ENCODE measurements at regions not wholly inside any gene's neighbourhood (a gene's known extent, or its start where the extent isn't known, plus 50 kb on each side); places are given as distances from the start of the nearest gene placed in this dataset.
"Not testable (repeated sequence)": the region's sequence is repeated elsewhere in the genome, so short reads cannot be mapped to it uniquely, and the experiment has no call there.

- DNase-seq, result not testable (repeated sequence)
Measured at GRCh38 chr3:195969838-195970776, 61.8 kb upstream of the TNK2 start.

GRCh38 chr3:195969341-195969740 is 61.0 kb upstream of the TNK2 start:
- not testable (repeated sequence) for DNase-seq

GRCh38 chr3:195968104-195968503 is 59.8 kb upstream of the TNK2 start:
- not testable (repeated sequence) for DNase-seq

- not testable (repeated sequence) for DNase-seq
Measured at GRCh38 chr3:195967387-195967720, 59.0 kb upstream of the TNK2 start.

GRCh38 chr3:195966563-195967386 is 58.4 kb upstream of the TNK2 start:
- not testable (repeated sequence) for DNase-seq

GRCh38 chr3:195965217-195965616 is 56.9 kb upstream of the TNK2 start:
- DNase-seq, result not testable (repeated sequence)

GRCh38 chr3:195964318-195965107 is 56.2 kb upstream of the TNK2 start:
- DNase-seq, result not testable (repeated sequence)

- not testable (repeated sequence) for DNase-seq
Measured at GRCh38 chr3:195962222-195962621, 53.9 kb upstream of the TNK2 start.

- peak; percentile 13 for DNase-seq
Measured at GRCh38 chr3:195960971-195961775, 52.8 kb upstream of the TNK2 start.

GRCh38 chr3:195960164-195960563 is 51.8 kb upstream of the TNK2 start:
- DNase-seq, result not testable (repeated sequence)

- DNase-seq, result not testable (repeated sequence)
Measured at GRCh38 chr3:195959367-195960157, 51.2 kb upstream of the TNK2 start.

- not testable (repeated sequence) for DNase-seq
Measured at GRCh38 chr3:195958736-195959135, 50.4 kb upstream of the TNK2 start.
